ENCODE measurements at regions not wholly inside any gene's neighbourhood (a gene's known extent, or its start where the extent isn't known, plus 50 kb on each side); places are given as distances from the start of the nearest gene placed in this dataset.

DNA sequence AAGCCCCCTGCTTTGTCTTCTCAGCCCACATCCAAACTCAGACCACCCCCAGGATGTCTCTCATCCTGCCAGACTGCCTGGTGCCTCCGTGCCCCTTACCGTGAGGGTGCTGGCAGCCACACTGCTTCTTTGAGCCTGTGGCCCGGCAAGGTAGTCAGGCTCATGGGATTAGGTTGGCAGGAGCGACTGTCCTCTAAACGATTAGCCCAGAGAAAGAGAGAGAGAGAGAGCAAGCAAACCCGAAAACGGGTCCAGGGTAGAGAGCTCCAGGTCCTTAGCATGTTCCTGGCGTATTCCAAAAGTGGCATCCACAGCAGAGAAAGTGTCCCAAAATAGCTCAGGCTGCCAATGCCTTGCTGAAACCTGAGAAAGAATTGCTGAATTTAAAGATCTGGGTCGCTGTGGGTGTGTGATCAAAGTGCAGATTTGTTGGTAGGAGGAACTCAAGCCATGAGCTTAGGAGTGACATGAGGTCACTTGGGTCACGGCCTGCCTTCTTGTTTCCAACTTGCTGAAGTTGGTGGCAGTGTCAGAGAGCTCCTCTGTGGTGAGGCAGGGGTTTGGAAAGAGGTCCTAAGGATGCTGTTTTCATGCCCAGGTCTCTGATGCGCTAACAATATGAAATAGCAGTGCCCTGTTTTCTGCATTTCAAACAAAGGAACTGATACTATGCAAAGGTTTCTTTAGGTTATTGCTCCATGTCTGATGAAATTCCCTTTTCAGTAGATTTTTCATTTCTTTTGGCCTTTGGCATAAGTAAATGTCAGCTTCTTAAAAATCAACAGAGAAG lies 81.6 kb downstream of the RTL9 start:
- TF ChIP-seq EP300 (IDR thresholded peaks at IDR 0.05; ENCODE audit: low read depth), result no peak
- no peak for TF ChIP-seq POLR2A (IDR thresholded peaks at IDR 0.05)
- TF ChIP-seq, protein P1, sequence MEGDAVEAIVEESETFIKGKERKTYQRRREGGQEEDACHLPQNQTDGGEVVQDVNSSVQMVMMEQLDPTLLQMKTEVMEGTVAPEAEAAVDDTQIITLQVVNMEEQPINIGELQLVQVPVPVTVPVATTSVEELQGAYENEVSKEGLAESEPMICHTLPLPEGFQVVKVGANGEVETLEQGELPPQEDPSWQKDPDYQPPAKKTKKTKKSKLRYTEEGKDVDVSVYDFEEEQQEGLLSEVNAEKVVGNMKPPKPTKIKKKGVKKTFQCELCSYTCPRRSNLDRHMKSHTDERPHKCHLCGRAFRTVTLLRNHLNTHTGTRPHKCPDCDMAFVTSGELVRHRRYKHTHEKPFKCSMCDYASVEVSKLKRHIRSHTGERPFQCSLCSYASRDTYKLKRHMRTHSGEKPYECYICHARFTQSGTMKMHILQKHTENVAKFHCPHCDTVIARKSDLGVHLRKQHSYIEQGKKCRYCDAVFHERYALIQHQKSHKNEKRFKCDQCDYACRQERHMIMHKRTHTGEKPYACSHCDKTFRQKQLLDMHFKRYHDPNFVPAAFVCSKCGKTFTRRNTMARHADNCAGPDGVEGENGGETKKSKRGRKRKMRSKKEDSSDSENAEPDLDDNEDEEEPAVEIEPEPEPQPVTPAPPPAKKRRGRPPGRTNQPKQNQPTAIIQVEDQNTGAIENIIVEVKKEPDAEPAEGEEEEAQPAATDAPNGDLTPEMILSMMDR (IDR thresholded peaks at IDR 0.05), result no peak
- TF ChIP-seq POLR2AphosphoS5 (IDR thresholded peaks at IDR 0.05), result no peak

Data from transverse colon (tissue), 4 donors.